HUES6 (cell line): ENCODE measurements at regions not wholly inside any gene's neighbourhood (a gene's known extent, or its start where the extent isn't known, plus 50 kb on each side); places are given as distances from the start of the nearest gene placed in this dataset.

Experiments used
- H3K27ac ChIP-seq: 2 replicates; pipeline ENCODE4 v1.7.0; 2013; ENCODE audit warnings: low read depth, mild to moderate bottlenecking, low read length, inconsistent platforms
- H3K27me3 ChIP-seq: 2 replicates; pipeline ENCODE4 v1.6.1; 2013; ENCODE audit warnings: low read length; ENCODE audit not compliant: control insufficient read depth, insufficient read depth
- H3K36me3 ChIP-seq: 2 replicates; pipeline ENCODE4 v1.6.1; 2013; ENCODE audit warnings: low read length; ENCODE audit not compliant: control insufficient read depth, insufficient read depth
- H3K4me1 ChIP-seq: 2 replicates; pipeline ENCODE4 v1.6.1; 2013; ENCODE audit warnings: low read length; ENCODE audit not compliant: control insufficient read depth, insufficient read depth
- H3K4me3 ChIP-seq: 2 replicates; pipeline ENCODE4 v1.5.1; 2013; ENCODE audit warnings: low read depth, low read length
- H3K9ac ChIP-seq: one replicate; pipeline ENCODE4 v1.6.1; 2013; ENCODE audit warnings: mild to moderate bottlenecking, low read length
- H3K9me3 ChIP-seq: 2 replicates; pipeline ENCODE4 v1.6.1; 2013; ENCODE audit warnings: low read depth, low read length; ENCODE audit not compliant: control insufficient read depth, insufficient read depth

GRCh38 chr7:24370541-24370940 is 86.6 kb downstream of the NPY start:
- H3K36me3 ChIP-seq: no peaks in the 10 kb centered on the region
- H3K9me3 ChIP-seq: no peaks in the 10 kb centered on the region
- H3K27me3 ChIP-seq: no peaks in the 10 kb centered on the region
- no peak overlapping the region for H3K27ac ChIP-seq
- no peak overlapping the region for H3K9ac ChIP-seq
- H3K4me1 ChIP-seq: peaks cover 28% of the 10 kb centered on the region
- H3K4me3 ChIP-seq: no peak overlapping the region

DNA sequence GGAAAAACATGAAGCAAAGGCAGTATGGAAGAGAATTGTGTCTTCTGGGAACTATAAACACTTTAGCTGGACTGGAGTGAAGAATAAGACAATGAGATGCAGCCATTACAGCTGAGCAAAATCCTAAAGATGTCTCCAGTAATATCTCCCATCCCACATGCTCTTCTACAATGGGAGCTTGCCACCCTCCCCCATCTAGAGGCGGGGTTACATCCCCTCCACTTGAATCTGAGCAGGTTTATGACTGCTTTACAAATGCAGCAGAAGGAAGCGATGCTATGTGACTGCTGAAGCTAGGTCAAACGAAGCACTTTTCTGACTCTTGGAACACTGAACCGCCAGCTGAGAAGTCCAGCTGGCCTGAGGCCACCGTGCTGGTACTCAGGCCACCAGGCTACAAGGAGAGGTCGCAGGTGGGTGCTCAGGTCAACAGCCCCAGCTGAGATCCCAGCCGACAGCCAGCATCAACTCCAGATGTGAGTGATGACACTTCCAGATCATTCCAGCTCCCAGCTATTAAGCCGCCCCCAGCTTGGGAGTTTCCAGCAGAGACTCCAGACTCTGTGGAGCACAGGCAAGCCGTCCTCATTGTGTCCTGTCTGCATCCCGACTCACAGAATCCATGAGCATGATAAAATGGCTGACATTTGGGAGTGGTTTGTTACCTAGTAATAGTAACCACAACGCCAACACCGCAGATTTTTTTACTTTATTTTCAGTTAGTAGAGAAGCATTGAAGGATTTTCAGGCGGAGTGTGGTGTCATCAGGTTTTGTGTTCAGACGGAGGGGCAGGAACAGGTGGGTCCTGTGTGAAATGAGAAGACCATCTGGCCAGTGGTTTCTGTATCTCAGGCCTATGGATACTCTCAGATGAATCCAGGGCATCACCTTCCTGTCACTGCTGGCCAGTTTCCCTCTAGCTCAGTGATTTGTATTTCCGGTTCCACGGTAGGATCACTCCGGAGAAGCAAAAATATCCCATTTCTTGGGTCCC is 89.3 kb downstream of the NPY start:
- Histone ChIP-seq H3K9ac (no peak overlapping the region), H3K4me3 (no peak overlapping the region), H3K9me3 (no peaks in the 10 kb centered on the region), H3K36me3 (no peaks in the 10 kb centered on the region), H3K4me1 (peaks cover 41% of the 10 kb centered on the region), H3K27me3 (no peaks in the 10 kb centered on the region), H3K27ac (0 out of 2 replicates have a peak overlapping the region, but pooled peaks have one; percentile 10)

- Histone ChIP-seq H3K36me3 (no peaks in the 10 kb centered on the region), H3K9me3 (peaks cover 4% of the 10 kb centered on the region), H3K9ac (no peak overlapping the region), H3K27ac (no peak overlapping the region), H3K4me3 (no peak overlapping the region), H3K4me1 (peaks cover 52% of the 10 kb centered on the region), H3K27me3 (no peaks in the 10 kb centered on the region)
These were observed 95.1 kb downstream of the NPY start for GRCh38 chr7:24378871-24379616.

- peaks cover 4% of the 10 kb centered on the region for H3K9me3 ChIP-seq
- peaks cover 31% of the 10 kb centered on the region for H3K4me1 ChIP-seq
- no peaks in the 10 kb centered on the region for H3K27me3 ChIP-seq
- H3K27ac ChIP-seq: no peak overlapping the region
- peaks cover 2% of the 10 kb centered on the region; the same call in 1 of the 2 replicates for H3K36me3 ChIP-seq
- no peak overlapping the region for H3K4me3 ChIP-seq
- H3K9ac ChIP-seq: no peak overlapping the region
These were observed 98.0 kb downstream of the NPY start for GRCh38 chr7:24381894-24382505.

DNA sequence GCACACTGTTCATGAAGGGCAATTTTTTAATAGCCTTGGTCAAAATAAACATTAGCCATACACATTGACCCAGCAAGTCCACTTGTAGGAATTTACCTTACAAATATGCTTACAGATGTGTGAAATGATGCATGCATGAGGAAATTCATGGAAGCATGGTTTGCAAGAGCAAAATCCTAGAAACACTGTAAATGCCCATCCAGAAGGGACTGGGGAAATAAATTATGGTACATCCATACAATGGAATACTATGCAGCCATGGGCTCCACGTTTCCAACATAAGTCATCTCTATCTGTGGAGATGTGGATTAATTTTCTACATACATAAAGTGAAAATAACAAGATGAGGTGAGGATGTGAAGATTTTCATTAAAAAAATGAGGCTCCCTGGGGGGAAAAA is 99.1 kb downstream of the NPY start:
- Histone ChIP-seq H3K4me1 (peaks cover 29% of the 10 kb centered on the region), H3K27me3 (no peaks in the 10 kb centered on the region), H3K27ac (no peak overlapping the region), H3K4me3 (no peak overlapping the region), H3K9ac (no peak overlapping the region), H3K36me3 (peaks cover 2% of the 10 kb centered on the region; the same call in 1 of the 2 replicates), H3K9me3 (peaks cover 4% of the 10 kb centered on the region)

DNA sequence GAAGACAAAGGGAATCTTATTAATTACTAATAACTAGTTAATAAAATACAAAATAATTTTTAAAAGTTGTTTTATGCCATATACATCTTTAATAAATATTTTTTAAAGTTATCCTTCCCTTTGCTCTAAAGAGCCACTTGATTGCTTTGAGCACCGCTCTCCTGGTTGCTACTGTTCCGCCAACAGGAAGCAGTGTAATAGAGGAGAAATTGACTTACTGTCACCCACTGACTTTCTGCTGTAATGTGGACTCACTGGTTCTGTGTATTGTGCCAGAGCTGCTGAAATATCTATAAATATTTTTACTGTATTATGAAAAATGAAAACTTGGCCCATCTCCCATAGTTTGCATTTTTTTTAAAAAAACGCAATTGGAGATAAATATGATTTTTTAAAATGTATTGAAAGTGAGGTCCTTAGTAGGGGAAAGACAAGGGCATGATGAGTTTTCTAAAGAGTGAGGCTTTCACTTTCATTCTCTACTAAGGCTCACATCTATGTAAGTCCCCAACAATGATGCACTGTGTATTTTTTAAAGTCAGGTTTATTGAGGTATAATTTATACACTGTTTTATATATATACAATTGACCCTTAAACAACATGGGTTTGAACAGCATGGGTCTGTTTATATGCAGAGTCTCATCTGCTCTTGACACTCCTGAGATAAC is 100.5 kb downstream of the NPY start:
- Histone ChIP-seq H3K36me3 (peaks cover 2% of the 10 kb centered on the region; the same call in 1 of the 2 replicates), H3K9ac (no peak overlapping the region), H3K4me3 (no peak overlapping the region), H3K27ac (no peak overlapping the region), H3K4me1 (peaks cover 28% of the 10 kb centered on the region), H3K9me3 (peaks cover 4% of the 10 kb centered on the region), H3K27me3 (no peaks in the 10 kb centered on the region)

- Histone ChIP-seq H3K36me3 (peaks cover 2% of the 10 kb centered on the region; the same call in 1 of the 2 replicates), H3K9ac (no peak overlapping the region), H3K27ac (no peak overlapping the region), H3K27me3 (no peaks in the 10 kb centered on the region), H3K4me3 (no peak overlapping the region), H3K4me1 (peaks cover 37% of the 10 kb centered on the region), H3K9me3 (no peaks in the 10 kb centered on the region)
These were observed 104.2 kb downstream of the NPY start for GRCh38 chr7:24388212-24388611.

- H3K27ac ChIP-seq: no peak overlapping the region
- H3K36me3 ChIP-seq: peaks cover 2% of the 10 kb centered on the region; the same call in 1 of the 2 replicates
- H3K9me3 ChIP-seq: no peaks in the 10 kb centered on the region
- H3K9ac ChIP-seq: no peak overlapping the region
- no peaks in the 10 kb centered on the region for H3K27me3 ChIP-seq
- H3K4me1 ChIP-seq: peaks cover 58% of the 10 kb centered on the region
- no peak overlapping the region for H3K4me3 ChIP-seq
These were observed 106.6 kb downstream of the NPY start for GRCh38 chr7:24390376-24391157.

GRCh38 chr7:24392774-24393173 is 108.8 kb downstream of the NPY start:
- 0 out of 2 replicates have a peak, but pooled peaks cover 1% of the 10 kb centered on the region for H3K36me3 ChIP-seq
- peak overlapping the region; percentile 11 for H3K4me3 ChIP-seq
- H3K9ac ChIP-seq: peak overlapping the region; percentile 27
- H3K27me3 ChIP-seq: no peaks in the 10 kb centered on the region
- H3K4me1 ChIP-seq: peaks cover 63% of the 10 kb centered on the region
- H3K27ac ChIP-seq: peak overlapping the region; percentile 66; the same call in 1 of the 2 replicates
- H3K9me3 ChIP-seq: no peaks in the 10 kb centered on the region

DNA sequence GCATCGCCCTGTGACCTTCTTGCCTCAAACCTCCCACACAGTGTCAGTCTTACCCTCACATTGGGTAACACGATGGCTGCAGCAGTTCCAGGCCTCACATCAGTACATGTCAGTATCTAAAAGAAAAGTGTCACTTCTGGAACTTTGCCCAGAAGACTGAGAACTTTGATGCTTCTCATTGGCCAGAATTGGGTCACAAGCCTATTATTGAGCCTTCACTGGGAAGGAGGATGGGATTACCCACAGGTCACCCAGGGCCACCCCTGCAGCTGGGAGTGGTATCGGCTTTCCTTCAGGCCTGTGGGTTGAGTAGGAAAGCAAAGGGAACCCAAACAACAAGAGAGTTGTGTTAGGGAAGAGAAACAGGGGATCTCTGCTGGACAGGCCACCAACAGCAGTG is 111.5 kb downstream of the NPY start:
- H3K9ac ChIP-seq: peak overlapping the region; percentile 65
- H3K27ac ChIP-seq: peak overlapping the region; percentile 75
- H3K4me3 ChIP-seq: peak overlapping the region; percentile 12; the same call in 1 of the 2 replicates
- H3K4me1 ChIP-seq: peaks cover 47% of the 10 kb centered on the region
- H3K9me3 ChIP-seq: no peaks in the 10 kb centered on the region
- H3K27me3 ChIP-seq: no peaks in the 10 kb centered on the region
- peaks cover 16% of the 10 kb centered on the region for H3K36me3 ChIP-seq
